ENCODE measurements at regions not wholly inside any gene's neighbourhood (a gene's known extent, or its start where the extent isn't known, plus 50 kb on each side); places are given as distances from the start of the nearest gene placed in this dataset.

DNA sequence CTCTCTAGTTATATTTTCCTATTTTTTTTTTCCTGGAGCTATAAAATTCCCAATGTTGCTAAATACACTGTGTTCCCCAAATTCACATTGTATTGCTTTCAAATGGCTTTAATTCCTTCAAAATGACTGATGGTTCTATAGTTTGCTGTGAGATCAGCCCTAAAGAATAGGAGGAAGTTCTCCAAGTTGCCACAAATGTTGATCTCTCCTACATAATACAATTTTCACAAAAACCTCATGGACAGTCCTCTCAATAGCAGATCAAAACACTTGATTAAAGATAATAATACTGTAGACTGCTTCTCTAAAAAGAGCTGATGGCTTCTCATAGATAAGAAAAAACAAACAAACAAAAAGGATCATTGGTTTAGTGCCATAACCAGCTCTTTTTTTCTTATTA is 97.8 kb upstream of the CAV2 start:
- Histone ChIP-seq H3K9me2 (ENCODE audit: low read depth, low read length) (0 out of 2 replicates have a peak, but pooled peaks cover 3% of the 10 kb centered on the region), H3K36me3 (ENCODE audit: insufficient read depth, low read length) (no peaks in the 10 kb centered on the region), H3K4me3 (ENCODE audit: low read depth, low read length, poor library complexity, severe bottlenecking) (no peak overlapping the region), H3F3A (ENCODE audit: insufficient read depth, low read length) (no peaks in the 10 kb centered on the region), H3K4me2 (ENCODE audit: low read length) (no peak overlapping the region), H3K27ac (ENCODE audit: low read depth, low read length, poor library complexity, severe bottlenecking) (no peak overlapping the region), H4K20me1 (ENCODE audit: insufficient read depth, low read length) (no peaks in the 10 kb centered on the region), H3K9ac (ENCODE audit: low read length) (no peak overlapping the region), H3K79me2 (ENCODE audit: insufficient read depth, low read length) (no peaks in the 10 kb centered on the region), H3K9me3 (ENCODE audit: low read length) (no peaks in the 10 kb centered on the region), H3K27me3 (ENCODE audit: insufficient read depth, low read length) (no peaks in the 10 kb centered on the region), H3K4me1 (ENCODE audit: insufficient read depth, low read length, severe bottlenecking) (no peaks in the 10 kb centered on the region), H2AFZ (ENCODE audit: low read length) (no peak overlapping the region)
- TF ChIP-seq EZH2 (IDR thresholded peaks at IDR 0.05; ENCODE audit: borderline replicate concordance, low read length), result no peak
- TF ChIP-seq, protein P1, sequence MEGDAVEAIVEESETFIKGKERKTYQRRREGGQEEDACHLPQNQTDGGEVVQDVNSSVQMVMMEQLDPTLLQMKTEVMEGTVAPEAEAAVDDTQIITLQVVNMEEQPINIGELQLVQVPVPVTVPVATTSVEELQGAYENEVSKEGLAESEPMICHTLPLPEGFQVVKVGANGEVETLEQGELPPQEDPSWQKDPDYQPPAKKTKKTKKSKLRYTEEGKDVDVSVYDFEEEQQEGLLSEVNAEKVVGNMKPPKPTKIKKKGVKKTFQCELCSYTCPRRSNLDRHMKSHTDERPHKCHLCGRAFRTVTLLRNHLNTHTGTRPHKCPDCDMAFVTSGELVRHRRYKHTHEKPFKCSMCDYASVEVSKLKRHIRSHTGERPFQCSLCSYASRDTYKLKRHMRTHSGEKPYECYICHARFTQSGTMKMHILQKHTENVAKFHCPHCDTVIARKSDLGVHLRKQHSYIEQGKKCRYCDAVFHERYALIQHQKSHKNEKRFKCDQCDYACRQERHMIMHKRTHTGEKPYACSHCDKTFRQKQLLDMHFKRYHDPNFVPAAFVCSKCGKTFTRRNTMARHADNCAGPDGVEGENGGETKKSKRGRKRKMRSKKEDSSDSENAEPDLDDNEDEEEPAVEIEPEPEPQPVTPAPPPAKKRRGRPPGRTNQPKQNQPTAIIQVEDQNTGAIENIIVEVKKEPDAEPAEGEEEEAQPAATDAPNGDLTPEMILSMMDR (IDR thresholded peaks at IDR 0.05; ENCODE audit: low read length), result no peak

DNA sequence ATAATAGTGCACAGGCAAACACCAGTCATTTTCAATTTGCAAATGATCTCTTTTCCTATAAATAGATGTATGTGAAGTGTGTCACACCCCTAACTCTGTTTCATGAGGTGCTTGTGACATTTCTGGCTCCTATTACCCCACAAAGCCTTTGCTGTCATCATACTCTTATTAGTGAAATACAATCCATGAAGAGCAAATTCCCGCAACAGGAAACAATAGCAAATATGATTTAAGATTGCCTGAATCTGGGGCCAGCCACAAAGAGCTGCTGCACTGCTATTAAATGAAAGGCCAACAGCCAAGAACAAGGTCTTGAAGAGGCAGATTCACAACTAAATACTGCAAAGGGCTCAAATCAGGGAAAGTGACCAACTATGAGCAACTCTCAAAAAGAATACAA is 96.3 kb upstream of the CAV2 start:
- Histone ChIP-seq H4K20me1 (ENCODE audit: insufficient read depth, low read length) (no peaks in the 10 kb centered on the region), H3K4me1 (ENCODE audit: insufficient read depth, low read length, severe bottlenecking) (no peaks in the 10 kb centered on the region), H3K9me3 (ENCODE audit: low read length) (no peaks in the 10 kb centered on the region), H3K9me2 (ENCODE audit: low read depth, low read length) (0 out of 2 replicates have a peak, but pooled peaks cover 3% of the 10 kb centered on the region), H3K4me3 (ENCODE audit: low read depth, low read length, poor library complexity, severe bottlenecking) (no peak overlapping the region), H3K27ac (ENCODE audit: low read depth, low read length, poor library complexity, severe bottlenecking) (no peak overlapping the region), H3K27me3 (ENCODE audit: insufficient read depth, low read length) (no peaks in the 10 kb centered on the region), H3K79me2 (ENCODE audit: insufficient read depth, low read length) (no peaks in the 10 kb centered on the region), H3K4me2 (ENCODE audit: low read length) (no peak overlapping the region), H3F3A (ENCODE audit: insufficient read depth, low read length) (no peaks in the 10 kb centered on the region), H2AFZ (ENCODE audit: low read length) (no peak overlapping the region), H3K36me3 (ENCODE audit: insufficient read depth, low read length) (no peaks in the 10 kb centered on the region), H3K9ac (ENCODE audit: low read length) (no peak overlapping the region)
- TF ChIP-seq, protein P1 (IDR thresholded peaks at IDR 0.05; ENCODE audit: low read length), result no peak
- TF ChIP-seq EZH2 (IDR thresholded peaks at IDR 0.05; ENCODE audit: borderline replicate concordance, low read length), result no peak

DNA sequence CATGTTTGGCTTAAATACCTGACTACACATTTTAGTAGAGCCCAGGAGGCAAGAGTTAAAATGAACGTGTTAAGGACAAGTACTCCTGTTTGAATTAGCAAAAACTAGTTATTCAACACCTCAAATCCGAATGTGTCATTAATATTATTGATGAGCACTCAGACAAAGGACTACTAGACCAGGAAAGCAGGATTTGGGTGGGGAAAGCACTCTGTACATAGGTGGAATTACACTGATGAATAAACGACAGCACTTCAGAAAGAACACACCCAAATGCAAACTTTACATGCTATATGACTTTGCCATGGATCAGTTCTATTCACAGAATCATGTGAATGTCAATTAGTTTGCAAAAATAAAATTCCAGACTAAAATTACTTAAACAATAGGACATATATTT is 95.1 kb upstream of the CAV2 start:
- Histone ChIP-seq H3K27ac (ENCODE audit: low read depth, low read length, poor library complexity, severe bottlenecking) (no peak overlapping the region), H2AFZ (ENCODE audit: low read length) (no peak overlapping the region), H3K4me2 (ENCODE audit: low read length) (no peak overlapping the region), H3K4me1 (ENCODE audit: insufficient read depth, low read length, severe bottlenecking) (no peaks in the 10 kb centered on the region), H3K4me3 (ENCODE audit: low read depth, low read length, poor library complexity, severe bottlenecking) (no peak overlapping the region), H3K36me3 (ENCODE audit: insufficient read depth, low read length) (no peaks in the 10 kb centered on the region), H3K9me2 (ENCODE audit: low read depth, low read length) (0 out of 2 replicates have a peak, but pooled peaks cover 3% of the 10 kb centered on the region), H3F3A (ENCODE audit: insufficient read depth, low read length) (no peaks in the 10 kb centered on the region), H4K20me1 (ENCODE audit: insufficient read depth, low read length) (no peaks in the 10 kb centered on the region), H3K27me3 (ENCODE audit: insufficient read depth, low read length) (no peaks in the 10 kb centered on the region), H3K79me2 (ENCODE audit: insufficient read depth, low read length) (no peaks in the 10 kb centered on the region), H3K9me3 (ENCODE audit: low read length) (no peaks in the 10 kb centered on the region), H3K9ac (ENCODE audit: low read length) (no peak overlapping the region)
- TF ChIP-seq EZH2 (IDR thresholded peaks at IDR 0.05; ENCODE audit: borderline replicate concordance, low read length), result no peak
- TF ChIP-seq, protein P1 (IDR thresholded peaks at IDR 0.05; ENCODE audit: low read length), result no peak
